Sigmoid colon (tissue), 4 donors: ENCODE measurements at regions not wholly inside any gene's neighbourhood (a gene's known extent, or its start where the extent isn't known, plus 50 kb on each side); places are given as distances from the start of the nearest gene placed in this dataset.

Experiments
- EP300 ChIP-seq, 4 donors: sonication (generic); formaldehyde crosslinking; IDR thresholded peaks; one replicate each; pipeline ENCODE4 v1.6.1; 2017; ENCODE audit warnings: antibody characterized with exemption in 4 of 4
- TF ChIP-seq, protein P1 (sequence below), 4 experiments: fragments of 450-650 bp in 3 of 4; fragments of 200-600 bp in 1 of 4; IDR thresholded peaks; one replicate each; pipeline ENCODE4 v1.5.1; 2016 to 2019; ENCODE audit warnings: antibody characterized with exemption in 4 of 4, mild to moderate bottlenecking in 3 of 4, moderate library complexity in 2 of 4

GRCh38 chr4:111775556-111776297, 369.5 kb upstream of the FAM241A start:
- TF ChIP-seq, protein P1, sequence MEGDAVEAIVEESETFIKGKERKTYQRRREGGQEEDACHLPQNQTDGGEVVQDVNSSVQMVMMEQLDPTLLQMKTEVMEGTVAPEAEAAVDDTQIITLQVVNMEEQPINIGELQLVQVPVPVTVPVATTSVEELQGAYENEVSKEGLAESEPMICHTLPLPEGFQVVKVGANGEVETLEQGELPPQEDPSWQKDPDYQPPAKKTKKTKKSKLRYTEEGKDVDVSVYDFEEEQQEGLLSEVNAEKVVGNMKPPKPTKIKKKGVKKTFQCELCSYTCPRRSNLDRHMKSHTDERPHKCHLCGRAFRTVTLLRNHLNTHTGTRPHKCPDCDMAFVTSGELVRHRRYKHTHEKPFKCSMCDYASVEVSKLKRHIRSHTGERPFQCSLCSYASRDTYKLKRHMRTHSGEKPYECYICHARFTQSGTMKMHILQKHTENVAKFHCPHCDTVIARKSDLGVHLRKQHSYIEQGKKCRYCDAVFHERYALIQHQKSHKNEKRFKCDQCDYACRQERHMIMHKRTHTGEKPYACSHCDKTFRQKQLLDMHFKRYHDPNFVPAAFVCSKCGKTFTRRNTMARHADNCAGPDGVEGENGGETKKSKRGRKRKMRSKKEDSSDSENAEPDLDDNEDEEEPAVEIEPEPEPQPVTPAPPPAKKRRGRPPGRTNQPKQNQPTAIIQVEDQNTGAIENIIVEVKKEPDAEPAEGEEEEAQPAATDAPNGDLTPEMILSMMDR (IDR thresholded peaks at IDR 0.05), result no peak
- no peak for TF ChIP-seq EP300 (IDR thresholded peaks at IDR 0.05)
